Activated CD4-positive, alpha-beta T cell treated with anti-CD3 and anti-CD28 coated beads, Interleukin-10, Interleukin-2, amounts not matched to agents 100 ng/mL and 50 ng/mL, durations not matched to agents 16 hours and 8 hours (primary cell): ENCODE measurements at regions not wholly inside any gene's neighbourhood (a gene's known extent, or its start where the extent isn't known, plus 50 kb on each side); places are given as distances from the start of the nearest gene placed in this dataset.
A peak's percentile ranks its signal among the peaks of the same experiment; 100 is the strongest.

Source experiments
- DNase-seq: peaks from one replicate; pipeline ENCODE4 v3.0.0-alpha.2; 2020

DNA sequence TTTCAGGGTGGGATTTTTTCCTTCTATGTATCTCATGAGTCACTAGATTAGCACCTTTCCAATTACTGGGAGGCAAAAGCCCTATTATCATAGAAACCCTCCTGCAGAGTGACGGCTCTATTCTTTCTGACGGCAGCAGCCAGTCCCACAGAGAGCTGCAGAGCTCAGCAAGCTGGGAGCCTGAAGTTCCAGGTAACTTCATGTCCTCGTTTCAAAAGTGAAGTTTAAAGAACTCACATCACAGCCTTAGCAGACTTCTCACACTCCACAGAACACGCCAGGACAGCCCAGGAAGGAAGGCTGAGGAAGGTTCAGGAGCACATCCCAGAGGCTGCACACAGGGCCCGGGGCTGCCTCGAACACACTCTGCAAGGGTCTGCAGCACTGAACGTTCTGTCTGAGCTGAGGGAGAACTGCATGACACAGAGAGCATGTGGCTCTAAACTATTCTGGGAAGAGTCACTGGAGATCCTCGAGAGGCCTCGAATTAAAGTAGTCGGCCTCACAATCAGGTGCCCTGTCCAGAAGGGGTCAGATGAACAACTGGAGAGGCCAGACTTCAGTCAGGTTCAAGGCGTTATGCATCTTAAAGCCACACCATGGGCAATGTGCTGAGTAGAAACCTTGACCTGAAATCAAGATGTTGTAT, 104.2 kb upstream of the DRD2 start:
- DNase-seq: no peak

- no peak for DNase-seq
These were observed 103.6 kb upstream of the DRD2 start for GRCh38 chr11:113578715-113579250.

- DNase-seq: no peak
These were observed 102.8 kb upstream of the DRD2 start for GRCh38 chr11:113578033-113578380.

DNA sequence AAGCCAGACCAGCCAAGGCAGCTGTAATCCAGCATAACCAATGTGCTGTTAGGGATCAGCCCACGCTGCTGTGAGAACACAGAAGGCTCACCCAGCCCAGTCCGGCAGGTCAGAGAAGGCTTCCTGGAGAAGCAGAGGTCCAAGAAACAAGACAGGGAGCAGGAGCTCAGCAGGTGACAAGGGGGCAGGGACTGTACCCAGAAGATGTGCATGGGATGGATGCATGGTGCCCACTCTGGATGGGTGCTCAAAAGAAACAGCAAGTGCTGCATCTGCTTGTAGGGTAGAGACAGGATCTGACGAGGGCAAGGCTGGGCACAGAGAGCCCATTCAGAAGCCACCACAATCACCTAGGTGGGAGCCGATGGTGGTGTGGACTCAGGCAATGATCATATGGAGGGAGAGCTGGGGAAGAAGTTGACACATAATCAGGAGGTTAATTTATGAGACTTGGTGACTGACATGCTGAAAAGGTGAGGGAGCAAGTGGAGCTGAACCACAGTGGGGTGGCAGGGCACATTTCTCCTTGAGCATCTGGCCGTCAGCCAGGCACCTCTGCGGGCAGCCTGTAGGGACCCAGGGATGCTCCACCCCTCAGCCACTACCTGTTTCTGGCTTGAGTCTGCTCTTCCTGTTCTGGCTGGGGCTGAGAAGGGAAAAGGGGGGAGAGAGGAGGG, 102.3 kb upstream of the DRD2 start:
- peak; percentile 38 for DNase-seq

DNA sequence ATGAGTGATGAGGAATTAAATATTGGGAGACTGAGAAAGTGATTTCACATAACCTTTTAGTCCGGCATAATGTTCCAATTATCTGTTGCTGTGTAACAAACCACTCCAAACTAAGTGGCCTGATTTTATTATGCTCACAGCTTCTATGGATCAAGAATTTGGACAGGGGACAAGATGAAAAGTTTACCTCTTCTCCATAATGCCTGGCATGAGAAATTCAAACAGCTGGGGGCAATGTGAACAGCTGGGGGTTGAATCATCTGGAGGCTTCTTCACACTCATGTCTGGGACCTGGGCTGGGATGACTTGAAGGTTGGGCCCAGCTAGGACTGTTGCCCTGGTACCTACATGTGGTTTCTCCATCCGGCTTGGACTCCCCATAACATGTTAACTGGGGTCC, 99.4 kb upstream of the DRD2 start:
- no peak for DNase-seq

DNA sequence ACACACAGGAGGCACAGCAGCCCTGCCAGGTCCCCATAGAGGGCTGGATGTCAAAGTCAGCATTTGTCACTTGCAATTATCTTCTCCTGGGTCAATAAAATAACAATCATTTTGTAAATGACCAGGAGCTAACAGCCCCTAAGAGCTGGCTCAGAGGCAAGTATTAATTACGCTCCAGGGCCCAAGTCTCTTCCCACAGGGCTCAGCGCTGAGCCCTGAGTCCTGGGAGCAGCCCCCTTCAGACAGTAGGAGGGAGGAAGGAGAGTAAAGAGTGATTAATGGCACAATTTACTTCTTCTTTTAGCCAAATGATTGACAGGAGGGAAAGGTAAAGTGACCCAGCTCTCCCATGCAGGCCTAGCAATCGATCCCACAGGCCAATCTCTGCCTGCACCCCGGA, 99.0 kb upstream of the DRD2 start:
- DNase-seq: no peak

DNA sequence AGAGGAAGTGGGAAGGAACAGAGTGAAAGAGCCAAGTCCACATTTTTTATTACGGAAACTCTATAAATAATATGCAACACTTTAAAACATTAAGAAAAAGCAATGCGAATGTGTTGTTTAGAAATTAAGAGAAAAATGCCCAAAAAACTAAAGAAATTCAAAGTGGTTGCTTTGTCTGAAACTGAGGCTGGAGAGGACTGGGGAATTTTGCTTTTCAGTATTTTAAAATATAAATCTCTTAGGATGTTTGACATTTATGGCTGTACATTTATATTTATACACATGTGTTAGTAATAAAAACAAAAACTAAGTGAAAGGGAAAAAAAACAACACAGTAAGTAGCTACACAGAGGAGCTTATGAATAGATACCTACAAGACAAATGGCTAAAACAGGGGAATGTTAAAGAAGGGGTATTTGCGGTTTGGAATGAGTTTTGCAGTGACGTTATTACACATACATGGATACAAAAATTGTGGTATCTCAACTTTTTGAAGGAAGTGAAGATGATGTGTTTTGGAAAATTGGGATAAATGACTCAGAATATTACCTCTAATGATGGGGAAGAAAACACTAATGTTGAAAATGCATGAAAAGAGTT, 97.0 kb upstream of the DRD2 start:
- no peak for DNase-seq

- DNase-seq: no peak
These were observed 96.3 kb upstream of the DRD2 start for GRCh38 chr11:113571531-113571930.

DNA sequence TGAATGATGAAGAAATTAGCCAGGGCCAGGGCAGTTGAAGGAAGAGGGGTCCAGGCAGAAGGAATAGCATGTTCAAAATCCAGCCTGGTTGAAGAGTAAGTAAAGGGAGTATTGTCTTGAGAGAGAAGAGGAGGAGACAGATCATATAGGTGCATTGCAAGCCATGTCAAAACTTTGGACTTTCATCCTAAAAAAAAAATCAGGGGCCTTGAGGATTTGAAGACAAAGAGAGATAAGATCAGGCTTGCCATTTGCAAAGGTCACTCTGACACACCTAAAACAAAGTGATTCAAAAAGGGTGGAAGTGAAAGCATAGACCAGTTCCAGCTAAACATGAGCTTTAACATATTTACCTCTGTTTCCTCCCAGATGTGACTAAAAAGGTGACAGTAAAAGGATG, 95.7 kb upstream of the DRD2 start:
- no peak for DNase-seq

- DNase-seq: no peak
These were observed 94.2 kb upstream of the DRD2 start for GRCh38 chr11:113569391-113569790.

- no peak for DNase-seq
These were observed 93.4 kb upstream of the DRD2 start for GRCh38 chr11:113568566-113568965.

GRCh38 chr11:113567867-113568544, 92.8 kb upstream of the DRD2 start:
- no peak for DNase-seq

DNA sequence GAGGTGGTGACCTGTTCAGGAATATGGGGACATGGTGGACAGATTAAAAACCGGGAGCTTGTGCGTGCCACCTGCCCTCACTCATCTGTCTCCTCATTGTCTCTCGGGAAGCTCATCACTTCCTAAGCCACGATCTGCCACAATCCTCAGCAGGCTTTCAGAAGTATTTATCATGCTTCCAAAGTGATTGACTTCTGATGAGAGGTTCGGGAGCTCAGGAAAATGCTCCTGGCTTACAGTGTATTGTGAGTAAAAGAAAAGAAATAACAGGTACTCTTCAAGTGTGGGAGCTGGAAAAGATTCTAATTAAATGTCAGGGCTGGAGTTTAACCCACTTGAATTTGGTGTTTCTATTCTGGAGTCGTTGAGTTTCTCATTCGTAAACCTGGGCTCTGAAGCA, 91.9 kb upstream of the DRD2 start:
- no peak for DNase-seq

GRCh38 chr11:113564527-113565130, 89.4 kb upstream of the DRD2 start:
- no peak for DNase-seq

GRCh38 chr11:113563766-113564526, 88.7 kb upstream of the DRD2 start:
- no peak for DNase-seq

GRCh38 chr11:113562981-113563461, 87.8 kb upstream of the DRD2 start:
- DNase-seq: peak; percentile 87

DNA sequence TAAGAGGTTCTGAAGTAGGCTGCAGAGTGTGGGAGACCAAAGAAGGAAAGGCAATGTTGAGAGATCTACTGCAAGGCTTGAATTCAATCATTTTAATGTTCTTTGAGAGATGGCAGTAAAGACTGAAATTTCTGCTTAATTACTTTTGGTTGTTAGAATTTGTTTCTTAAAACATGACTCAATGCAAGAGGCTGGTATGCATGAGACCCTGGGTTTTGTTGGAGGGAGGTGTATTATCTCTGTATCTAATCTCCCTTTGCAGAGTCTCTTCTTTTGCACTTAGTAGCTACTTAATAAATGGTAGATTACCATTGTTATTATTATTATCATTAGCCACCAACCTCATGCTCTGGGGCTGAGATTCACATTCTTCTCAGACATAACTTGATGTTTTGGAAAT, 87.4 kb upstream of the DRD2 start:
- no peak for DNase-seq

GRCh38 chr11:113557926-113558325, 82.7 kb upstream of the DRD2 start:
- DNase-seq: no peak

GRCh38 chr11:113556036-113556435, 80.8 kb upstream of the DRD2 start:
- no peak for DNase-seq

DNA sequence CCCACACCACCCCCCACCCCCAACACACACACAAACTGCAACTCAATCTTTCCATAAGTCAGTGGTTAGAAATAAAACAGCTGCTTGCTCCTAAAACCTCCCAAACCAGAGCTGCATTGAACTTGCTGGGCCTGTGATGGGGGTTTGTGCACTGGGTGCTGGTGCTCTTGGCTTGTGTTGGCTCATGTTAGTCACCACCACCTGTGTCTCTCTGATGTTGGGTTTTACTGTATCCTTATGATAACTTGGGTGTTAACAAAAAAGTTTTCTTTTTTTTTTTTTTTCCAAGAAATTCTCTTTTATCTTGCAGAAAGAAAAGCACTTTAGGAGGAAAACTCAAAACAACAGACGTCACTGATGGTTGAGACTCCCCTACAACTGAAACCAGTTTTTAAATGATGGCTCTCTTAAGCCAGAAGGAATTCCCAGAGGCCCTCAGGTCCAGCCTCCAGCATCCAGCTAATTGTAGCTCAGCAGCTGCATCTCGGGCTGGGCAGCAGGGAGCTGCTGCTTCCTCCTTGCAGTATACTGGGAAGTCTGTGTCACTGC, 79.9 kb upstream of the DRD2 start:
- DNase-seq: no peak

GRCh38 chr11:113554526-113554925, 79.3 kb upstream of the DRD2 start:
- DNase-seq: no peak

DNA sequence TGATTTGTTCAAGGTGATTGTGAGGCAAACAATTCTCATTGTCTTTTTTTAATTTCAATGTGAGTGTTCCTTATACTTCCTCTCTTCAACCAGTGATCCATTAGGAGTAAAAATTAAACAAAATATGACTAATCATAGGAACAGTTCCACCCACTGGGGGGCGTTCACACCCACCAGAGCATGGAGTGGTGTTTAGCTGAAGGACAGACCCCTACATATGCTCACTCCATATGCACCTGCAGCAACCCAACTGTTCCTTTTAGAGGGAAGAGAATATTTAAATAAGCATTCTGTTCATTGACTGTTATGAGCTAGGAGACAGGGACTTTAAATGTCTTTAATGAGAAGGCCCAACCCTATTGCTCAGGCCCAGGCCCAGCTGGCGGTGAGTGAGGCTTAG, 78.7 kb upstream of the DRD2 start:
- no peak for DNase-seq
